ENCODE measurements at regions not wholly inside any gene's neighbourhood (a gene's known extent, or its start where the extent isn't known, plus 50 kb on each side); places are given as distances from the start of the nearest gene placed in this dataset.

- no peak for TF ChIP-seq CTCF (IDR thresholded peaks at IDR 0.05)
These were observed 796.0 kb upstream of the CHD1 start for GRCh38 chr5:99724732-99725290.

DNA sequence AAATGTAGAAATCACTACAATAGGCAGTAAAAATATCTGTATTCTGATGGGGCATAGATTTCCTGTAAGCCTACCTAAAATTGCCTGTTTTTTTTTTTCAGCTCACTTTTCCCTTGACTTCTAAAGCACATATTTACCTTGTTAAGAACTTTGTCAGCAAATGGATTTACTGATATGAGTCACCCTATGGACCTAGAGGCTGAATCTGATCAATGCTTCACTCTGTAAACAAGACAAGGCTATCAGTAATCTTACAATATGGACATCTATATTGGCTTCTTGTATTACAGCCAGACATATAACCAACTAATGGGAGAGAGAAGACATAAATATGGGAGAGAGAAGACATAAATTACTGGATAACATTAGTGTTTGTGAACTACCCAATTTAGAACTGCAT, 792.7 kb upstream of the CHD1 start:
- TF ChIP-seq CTCF (IDR thresholded peaks at IDR 0.05) = no peak

DNA sequence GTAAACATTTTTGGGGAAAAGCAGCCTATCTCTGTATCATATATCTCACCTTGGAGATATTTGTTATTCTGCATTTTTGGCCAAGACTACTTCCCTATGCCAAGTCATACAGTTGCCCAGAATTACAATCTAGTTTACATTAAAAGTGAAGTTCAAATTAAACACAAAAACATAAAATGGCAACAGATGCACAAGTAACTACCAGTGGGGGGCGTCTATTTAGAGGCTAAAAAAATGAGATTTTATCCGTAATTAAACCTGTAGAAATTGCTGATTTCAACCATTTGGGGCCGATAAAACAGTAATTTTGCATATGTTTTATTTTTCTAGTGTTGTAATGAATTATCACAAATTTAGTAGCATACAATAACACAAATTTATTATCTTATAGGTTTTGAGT, 787.1 kb upstream of the CHD1 start:
- no peak for TF ChIP-seq CTCF (IDR thresholded peaks at IDR 0.05)

GRCh38 chr5:99706160-99706559, 777.4 kb upstream of the CHD1 start:
- no peak for TF ChIP-seq CTCF (IDR thresholded peaks at IDR 0.05)

DNA sequence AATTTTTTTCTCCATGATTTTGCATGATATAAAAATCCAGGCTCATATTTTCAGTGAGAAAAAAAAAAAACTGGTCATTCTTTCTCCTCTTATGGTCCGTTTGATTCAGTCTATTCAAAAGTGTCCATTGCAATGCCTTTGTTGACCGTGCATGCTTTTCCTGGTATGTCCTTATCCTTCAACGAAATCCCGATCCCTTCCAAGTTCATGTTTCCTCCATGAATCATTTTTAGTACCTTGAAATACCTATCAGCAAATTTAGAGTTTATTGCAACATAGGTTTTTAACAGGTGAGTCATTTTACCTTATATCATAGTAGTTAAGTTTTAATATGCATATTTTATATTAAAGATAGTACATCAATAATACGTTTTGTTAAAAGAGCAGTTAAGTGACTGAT, 773.8 kb upstream of the CHD1 start:
- no peak for TF ChIP-seq CTCF (IDR thresholded peaks at IDR 0.05)

DNA sequence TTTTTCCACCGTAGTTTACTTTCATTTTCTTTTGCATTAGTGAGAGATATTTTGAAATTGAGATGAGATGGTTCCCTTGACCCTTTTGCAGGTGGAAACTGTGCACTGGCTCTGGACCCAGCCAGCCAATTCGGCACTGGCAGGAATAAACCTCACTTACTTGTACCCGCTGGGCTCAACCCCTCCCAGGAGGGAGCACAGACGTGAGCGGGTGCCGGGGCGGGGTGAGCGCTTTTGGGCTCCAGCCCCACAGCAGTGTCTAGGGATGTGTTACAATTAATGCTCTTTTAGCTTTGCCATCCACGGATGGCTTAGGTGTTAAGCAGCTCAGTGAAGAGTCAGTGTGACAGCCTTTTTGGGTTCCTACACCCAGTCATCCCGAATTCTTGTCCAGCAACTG, 766.1 kb upstream of the CHD1 start:
- TF ChIP-seq CTCF (IDR thresholded peaks at IDR 0.05) = no peak

DNA sequence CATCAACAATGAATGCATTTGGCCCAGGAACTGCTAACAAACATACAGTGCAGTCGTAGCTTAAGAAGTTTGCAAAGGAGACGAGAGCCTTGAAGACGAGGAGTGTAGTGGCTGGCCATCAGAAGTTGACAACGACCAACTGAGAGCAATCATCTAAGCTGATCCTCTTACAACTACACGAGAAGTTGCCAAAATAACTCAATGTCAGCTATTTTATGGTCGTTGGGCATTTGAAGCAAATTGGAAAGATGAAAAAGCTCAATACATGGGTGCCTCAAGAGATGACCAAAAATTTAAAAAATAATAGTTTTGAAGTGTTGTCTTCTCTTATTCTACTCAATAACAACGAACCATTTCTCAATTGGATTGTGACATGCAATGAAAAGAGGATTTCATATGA, 757.7 kb upstream of the CHD1 start:
- no peak for TF ChIP-seq CTCF (IDR thresholded peaks at IDR 0.05)

- no peak for TF ChIP-seq CTCF (IDR thresholded peaks at IDR 0.05)
These were observed 747.2 kb upstream of the CHD1 start for GRCh38 chr5:99675974-99676373.
